GM18873 (cell line): ENCODE measurements at regions not wholly inside any gene's neighbourhood (a gene's known extent, or its start where the extent isn't known, plus 50 kb on each side); places are given as distances from the start of the nearest gene placed in this dataset.

Experiments used
- ATAC-seq: cut with Tn5 transposase; IDR thresholded peaks from one replicate; pipeline ENCODE4 v1.9.1; 2021; ENCODE audit warnings: mild to moderate bottlenecking, moderate library complexity, moderate number of reproducible peaks; ENCODE audit not compliant: unreplicated experiment, low FRiP score

DNA sequence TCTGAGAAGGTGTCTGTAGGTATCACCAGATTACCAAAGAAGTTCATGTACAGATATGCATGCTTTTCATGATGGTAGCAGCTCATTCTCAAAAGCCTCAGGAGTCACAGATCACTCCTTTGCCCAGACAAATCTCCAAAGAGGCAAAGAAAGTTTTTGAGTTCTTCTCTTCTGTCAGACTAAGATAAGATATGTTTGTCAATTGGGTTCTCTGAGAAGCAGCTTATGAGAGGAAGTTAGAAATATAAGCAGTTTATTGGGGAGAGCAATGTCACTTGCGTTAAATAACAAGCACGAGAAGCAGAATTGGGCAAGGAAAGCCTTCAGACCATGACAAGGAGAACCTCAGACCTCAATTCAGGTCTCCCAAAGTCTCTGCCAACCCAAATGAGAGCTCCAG lies 219.2 kb upstream of the KLF4 start:
- ATAC-seq, result no peak

DNA sequence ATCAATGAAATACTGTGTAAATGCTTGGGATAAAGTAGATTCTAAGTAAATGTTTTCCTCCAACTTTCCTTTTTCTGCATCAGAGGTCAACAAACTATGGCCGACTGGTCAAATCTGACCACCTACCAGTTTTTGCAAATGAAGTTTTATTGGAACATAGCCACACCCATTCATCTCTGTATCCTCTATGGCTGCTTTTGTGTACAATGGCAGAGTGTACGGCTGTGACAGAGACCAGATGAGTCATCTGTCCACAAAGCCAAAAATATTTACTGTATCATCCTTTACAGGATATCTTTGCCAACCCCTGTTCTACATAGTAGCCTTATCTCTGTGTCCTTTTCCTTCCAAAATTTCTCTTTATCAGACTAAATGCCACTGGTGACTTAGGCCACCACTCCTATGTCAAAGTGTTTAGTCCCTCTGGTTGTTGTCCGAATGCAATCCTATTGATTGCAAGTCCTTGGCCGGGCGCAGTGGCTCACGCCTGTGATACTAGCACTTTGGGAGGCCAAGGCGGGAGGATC lies 218.4 kb upstream of the KLF4 start:
- no peak for ATAC-seq

DNA sequence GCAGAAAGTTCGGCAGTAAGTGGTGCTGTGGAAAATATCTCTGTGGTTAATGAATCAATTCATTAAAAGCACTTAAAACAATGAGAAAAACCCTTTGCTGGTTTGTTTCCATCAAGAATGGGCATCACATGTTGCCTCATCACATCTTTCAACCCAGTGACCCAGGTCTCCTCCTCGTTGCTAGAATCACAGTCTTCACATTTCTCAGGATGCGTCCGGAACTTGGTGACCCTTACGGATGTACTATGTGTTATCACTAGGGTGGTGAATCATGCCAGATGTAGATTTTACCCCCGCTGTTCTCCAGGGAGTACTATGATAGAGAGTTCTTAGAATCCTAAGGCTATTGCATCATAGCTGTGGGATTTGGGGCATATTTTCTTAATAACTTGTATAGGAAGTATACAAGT lies 217.9 kb upstream of the KLF4 start:
- ATAC-seq, result no peak

DNA sequence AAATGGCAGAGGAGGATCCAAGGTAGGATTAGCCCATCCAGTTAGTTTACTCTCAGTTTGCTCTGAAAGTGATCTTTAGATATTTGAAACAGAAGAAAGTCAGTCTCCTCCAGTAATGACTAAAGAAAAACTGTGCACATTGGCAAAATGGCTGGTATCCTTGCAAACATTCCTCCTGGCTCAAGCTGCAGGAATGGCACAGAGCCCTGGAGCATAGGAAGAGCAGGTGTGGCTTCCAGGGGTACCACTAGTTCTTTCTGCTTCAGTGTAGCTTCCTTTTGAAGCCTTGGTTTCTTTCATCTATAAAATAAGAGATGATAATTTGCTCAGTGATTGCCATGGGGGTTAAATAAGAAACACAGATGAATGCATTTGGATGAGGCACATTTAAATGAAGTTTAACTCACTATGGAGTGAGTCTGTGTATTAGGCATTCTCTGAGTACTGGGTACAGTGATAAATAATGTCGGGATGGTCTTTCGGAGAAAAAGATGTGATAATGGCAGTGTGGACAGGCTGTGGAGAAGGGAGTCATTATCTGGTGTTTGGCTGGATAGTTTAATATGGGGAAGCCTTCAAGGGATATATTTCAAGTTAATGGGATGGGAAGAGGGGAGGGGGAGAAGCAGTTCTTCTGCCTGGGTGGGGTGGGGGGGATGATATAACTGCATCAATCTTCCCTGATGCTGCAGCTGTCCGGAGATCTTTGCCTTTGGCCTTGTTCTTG lies 217.3 kb upstream of the KLF4 start:
- no peak for ATAC-seq

DNA sequence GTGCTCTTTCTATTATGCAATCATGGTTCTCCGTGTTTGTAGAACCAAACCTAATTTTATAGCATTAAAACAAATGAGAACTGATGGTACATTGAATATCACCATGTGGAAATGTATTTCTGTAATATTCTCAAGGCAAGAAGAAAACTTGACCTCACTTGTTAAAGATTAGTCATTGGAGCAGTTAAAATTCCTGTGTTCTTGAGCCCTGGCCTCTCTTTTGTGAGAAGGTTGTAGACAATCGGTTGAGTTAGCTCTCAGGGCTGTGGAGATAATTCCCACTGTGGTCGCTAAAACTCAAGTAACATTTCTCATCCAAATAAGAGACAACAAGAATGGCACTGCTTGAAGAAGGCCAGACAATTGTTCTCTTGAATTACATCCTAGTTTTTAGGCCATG lies 216.0 kb upstream of the KLF4 start:
- ATAC-seq, result no peak

- ATAC-seq, result no peak
Measured at GRCh38 chr9:107704774-107705173, 215.2 kb upstream of the KLF4 start.

DNA sequence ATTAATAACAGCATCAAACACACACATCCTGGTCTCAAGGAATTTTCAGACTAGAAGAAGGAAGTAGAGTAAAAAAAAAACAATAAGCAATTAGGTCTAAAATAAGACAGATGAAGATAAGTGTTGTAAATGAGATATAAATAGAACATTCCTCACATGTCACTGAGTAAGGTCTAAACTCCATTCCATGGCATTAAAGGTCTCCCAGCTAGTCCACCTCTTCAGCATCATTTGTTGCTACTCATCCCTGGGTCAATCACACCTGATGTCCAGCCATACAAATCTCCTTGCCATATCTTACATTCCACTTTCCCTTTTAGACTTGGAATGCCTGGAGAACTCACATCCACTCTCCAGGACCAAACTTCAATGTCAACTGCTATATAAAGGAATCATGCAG lies 214.1 kb upstream of the KLF4 start:
- no peak for ATAC-seq

DNA sequence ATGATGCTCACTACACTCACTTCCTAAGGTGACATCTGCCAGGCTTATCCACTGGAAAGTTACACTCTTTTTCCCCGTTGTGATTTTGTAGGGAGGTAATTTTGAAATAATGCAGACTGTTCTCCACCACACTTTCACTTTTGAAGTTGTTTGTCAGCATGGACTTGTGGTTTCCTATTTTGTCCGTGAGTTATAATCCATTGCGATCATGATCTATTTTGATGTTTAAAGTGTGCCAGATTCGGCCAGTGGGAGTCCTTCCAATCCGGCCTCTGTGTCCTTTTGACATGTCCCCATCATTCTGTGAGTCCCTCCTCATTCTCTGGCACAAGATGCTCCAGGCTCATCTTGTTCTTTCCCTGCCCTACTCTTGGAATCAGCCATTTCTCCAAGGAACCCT lies 211.3 kb upstream of the KLF4 start:
- ATAC-seq, result no peak

GRCh38 chr9:107699231-107699630 lies 209.7 kb upstream of the KLF4 start:
- no peak for ATAC-seq

- no peak for ATAC-seq
Measured at GRCh38 chr9:107698779-107699178, 209.2 kb upstream of the KLF4 start.

DNA sequence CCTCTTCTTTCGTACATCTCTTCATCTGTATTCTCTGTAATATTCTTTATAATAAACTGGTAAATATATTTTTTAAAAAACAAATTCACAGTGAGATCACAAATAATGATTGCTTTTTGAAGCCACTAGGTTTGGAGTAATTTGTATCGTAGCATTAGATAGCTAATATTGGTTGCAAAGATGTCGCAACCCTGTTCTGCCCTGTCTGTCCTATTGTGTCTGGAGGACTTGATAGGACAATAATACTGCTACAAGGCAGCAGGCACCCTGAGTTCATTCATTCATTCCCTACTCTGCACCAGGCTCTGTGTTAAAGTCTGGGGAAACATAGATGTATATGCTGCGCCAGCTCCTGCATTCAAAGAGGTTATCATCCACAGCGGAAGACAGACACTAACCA lies 206.7 kb upstream of the KLF4 start:
- no peak for ATAC-seq

DNA sequence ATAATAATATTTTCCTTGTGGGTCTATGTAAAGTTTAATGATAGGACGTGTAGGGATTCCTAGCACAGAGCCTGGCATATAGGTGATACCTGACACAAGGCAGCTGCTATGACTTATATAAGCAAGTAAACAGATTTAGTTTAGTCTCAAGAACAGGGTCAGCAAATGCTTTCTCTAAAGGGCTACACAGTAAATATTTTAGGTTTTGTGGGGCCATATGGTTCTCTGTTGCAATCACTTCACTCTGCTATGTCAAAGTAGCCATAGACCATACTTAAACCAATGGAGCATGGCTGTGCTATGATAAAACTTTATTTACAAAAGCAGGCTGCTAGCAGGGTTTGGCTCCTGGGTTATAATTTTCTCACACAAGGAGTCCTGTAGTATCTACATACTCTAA lies 204.8 kb upstream of the KLF4 start:
- no peak for ATAC-seq

GRCh38 chr9:107693625-107694326 lies 204.2 kb upstream of the KLF4 start:
- ATAC-seq, result no peak

DNA sequence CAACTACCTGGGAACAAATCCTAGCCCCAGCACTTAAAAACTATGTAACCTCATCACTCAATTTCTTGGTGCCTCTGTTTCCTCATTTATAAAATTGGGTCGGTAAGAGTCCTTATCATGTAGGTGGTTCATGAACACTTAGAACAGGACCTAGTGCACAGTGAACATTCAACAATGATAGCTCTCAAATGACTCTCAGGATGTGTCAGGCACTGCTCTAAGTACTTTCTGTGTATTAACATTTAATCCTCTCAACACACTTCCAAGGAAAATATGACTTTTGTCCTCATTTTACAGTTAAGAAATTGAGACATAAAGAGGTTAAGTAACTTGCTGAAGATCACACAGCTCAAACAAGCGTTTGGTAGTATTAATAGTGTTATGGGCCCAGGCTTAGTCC lies 202.1 kb upstream of the KLF4 start:
- ATAC-seq, result no peak

DNA sequence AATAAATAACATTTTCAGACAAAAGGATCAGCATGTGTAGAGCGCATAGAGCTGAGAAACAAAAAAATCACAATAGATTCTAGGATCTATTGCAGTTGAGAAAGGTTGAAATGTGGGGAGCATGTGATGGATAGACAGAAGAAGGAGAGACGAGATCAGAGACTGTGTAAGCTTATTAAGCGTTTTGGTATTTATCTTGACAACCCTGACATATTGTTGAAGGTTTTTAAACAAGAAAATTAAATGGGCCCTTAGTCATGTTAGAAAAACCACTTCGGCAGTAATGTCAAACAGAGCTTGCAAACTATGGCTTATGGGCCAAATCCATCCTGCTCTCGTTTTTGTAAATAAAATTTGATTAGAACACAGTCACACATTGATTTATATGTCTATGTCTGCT lies 200.5 kb upstream of the KLF4 start:
- ATAC-seq, result no peak

DNA sequence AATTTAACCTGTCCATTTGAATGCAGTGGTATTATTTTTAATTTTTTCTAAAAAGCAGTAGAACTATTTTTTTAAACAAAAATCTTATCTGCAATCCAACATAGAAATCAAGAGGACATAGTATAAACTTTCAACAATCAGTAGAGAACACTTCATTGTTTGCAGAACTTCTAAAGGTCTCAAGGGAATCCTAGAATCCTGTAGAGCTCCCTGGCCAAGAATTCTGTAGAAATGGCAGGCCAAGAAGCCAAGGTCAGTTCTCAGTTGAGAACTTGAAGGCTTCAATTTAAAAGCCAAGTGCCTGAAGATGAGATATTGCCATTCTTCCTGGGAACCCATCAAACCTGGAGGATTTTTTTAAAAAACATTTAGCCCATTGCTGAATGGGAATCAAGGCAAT lies 199.2 kb upstream of the KLF4 start:
- no peak for ATAC-seq

- no peak for ATAC-seq
Measured at GRCh38 chr9:107685901-107686300, 196.3 kb upstream of the KLF4 start.

GRCh38 chr9:107685376-107685775 lies 195.8 kb upstream of the KLF4 start:
- no peak for ATAC-seq

- ATAC-seq, result no peak
Measured at GRCh38 chr9:107684224-107684623, 194.7 kb upstream of the KLF4 start.

GRCh38 chr9:107683566-107683965 lies 194.0 kb upstream of the KLF4 start:
- ATAC-seq, result no peak

DNA sequence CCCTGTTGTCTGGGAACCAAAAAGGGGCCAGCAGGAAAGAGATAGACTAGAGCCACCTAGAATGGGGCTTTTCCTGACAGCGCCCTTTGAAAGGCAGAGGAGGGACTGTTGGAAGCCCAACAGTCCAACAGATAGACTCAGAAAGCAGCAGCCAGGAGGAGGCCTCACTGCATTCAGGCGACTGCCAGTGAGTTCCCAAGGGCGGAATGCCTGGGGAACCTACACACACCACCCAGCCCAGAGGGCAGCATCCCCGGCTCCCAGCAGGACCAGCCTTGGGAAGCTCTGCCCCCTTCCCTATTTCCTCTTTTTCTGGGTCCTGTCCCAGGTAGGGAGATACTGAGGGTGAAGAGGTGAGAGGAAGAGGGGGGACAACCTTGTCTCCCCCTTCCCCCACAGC lies 192.4 kb upstream of the KLF4 start:
- no peak for ATAC-seq
